Aorta (tissue), 5 donors: ENCODE measurements at regions not wholly inside any gene's neighbourhood (a gene's known extent, or its start where the extent isn't known, plus 50 kb on each side); places are given as distances from the start of the nearest gene placed in this dataset.

Source experiments
- ATAC-seq: fragments of 200-7000 bp; cut with Tn5 transposase; one replicate; pipeline ENCODE4 v1.9.1; 2022; ENCODE audit warnings: moderate library complexity; ENCODE audit not compliant: low FRiP score
- DNase-seq, 2 donors: peaks; one replicate each; pipeline ENCODE4 v3.0.0-alpha.2; 2020
- H3K27ac ChIP-seq, 2 donors: one replicate each; pipeline ENCODE4 v1.5.1; 2013; ENCODE audit warnings: low read length in 2 of 2, mild to moderate bottlenecking in 2 of 2, moderate library complexity in 2 of 2, control low read depth in 1 of 2, inconsistent platforms in 1 of 2, low read depth in 1 of 2
- H3K27me3 ChIP-seq, 2 donors: one replicate each; pipeline ENCODE4 v1.6.1; 2013; ENCODE audit warnings: control low read depth in 1 of 2, low read length in 1 of 2, mild to moderate bottlenecking in 1 of 2, moderate library complexity in 1 of 2; ENCODE audit not compliant: insufficient read depth in 2 of 2, control insufficient read depth in 1 of 2
- H3K36me3 ChIP-seq, 2 donors: one replicate each; pipeline ENCODE4 v1.6.1; 2013; ENCODE audit warnings: control low read depth in 1 of 2, low read length in 1 of 2, mild to moderate bottlenecking in 1 of 2; ENCODE audit not compliant: insufficient read depth in 2 of 2, control insufficient read depth in 1 of 2
- H3K4me1 ChIP-seq, 2 donors: one replicate each; pipeline ENCODE4 v1.6.1; 2013; ENCODE audit warnings: low read length in 2 of 2, control low read depth in 1 of 2, mild to moderate bottlenecking in 1 of 2, moderate library complexity in 1 of 2; ENCODE audit not compliant: insufficient read depth in 2 of 2, control insufficient read depth in 1 of 2
- H3K4me3 ChIP-seq, 2 donors: one replicate each; pipeline ENCODE4 v1.5.1; 2013; ENCODE audit warnings: low read length in 2 of 2, control low read depth in 1 of 2, mild to moderate bottlenecking in 1 of 2
- H3K9me3 ChIP-seq: one replicate; pipeline ENCODE4 v1.6.1; 2013; ENCODE audit warnings: mild to moderate bottlenecking, low read length; ENCODE audit not compliant: control insufficient read depth
- WGBS, 2 donors: extraction: QIAGEN DNeasy Blood & Tissue Kit; methylation state at CpG; one replicate each; pipeline ENCODE4 v1.1.7; 2013; 5-methylcytosine and 5-hydroxymethylcytosine counted together
- intact Hi-C, 2 donors: fragments of 100-400 bp; cut with DNase I; formaldehyde crosslinking; loops; one replicate each; pipeline versions ENCODE4 v1.14.2 to v1.15.0; 2022
- donor health status: healthy with polysubstance abuse.
- donor health status: Bipolar disorder and iron deficiency.
- donor health status: DM: no; HTN: no; CAD: no.
- donor health status: DM: no; HTN: no; CAD: no.
- donor health status: DM: yes; HTN: yes; CAD: no.

DNA sequence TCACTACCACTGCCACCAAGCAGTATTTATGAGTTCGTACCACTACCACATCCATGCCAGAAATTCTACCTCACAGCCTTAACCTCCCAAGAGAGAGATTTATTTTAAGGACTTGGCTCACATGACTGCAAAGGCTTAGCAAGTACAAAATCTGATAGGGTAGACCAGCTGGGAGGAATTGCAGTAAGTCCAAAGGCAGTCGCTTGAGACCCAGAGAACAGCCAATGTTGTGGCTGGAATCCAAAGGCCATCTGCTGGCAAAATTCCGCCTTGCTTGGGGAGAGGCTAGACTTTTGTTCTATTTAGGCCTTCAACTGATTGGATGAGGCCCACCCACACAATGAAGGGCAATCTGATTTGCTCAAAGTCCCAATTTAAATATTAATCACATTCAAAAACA lies 101.4 kb upstream of the STT3B start:
- intact Hi-C loops = no loop called here
- Histone ChIP-seq H3K27ac (no peak overlapping the region), H3K4me3 (no peak overlapping the region), H3K4me1 (no peaks in the 10 kb centered on the region), H3K9me3 (no peaks in the 10 kb centered on the region), H3K27me3 (no peaks in the 10 kb centered on the region), H3K36me3 (no peaks in the 10 kb centered on the region)
- no peak for DNase-seq
- ATAC-seq = peak; percentile 64
- WGBS, 2 donors = 4 to 6% methylated on average over 3 of the region's 3 CpGs

DNA sequence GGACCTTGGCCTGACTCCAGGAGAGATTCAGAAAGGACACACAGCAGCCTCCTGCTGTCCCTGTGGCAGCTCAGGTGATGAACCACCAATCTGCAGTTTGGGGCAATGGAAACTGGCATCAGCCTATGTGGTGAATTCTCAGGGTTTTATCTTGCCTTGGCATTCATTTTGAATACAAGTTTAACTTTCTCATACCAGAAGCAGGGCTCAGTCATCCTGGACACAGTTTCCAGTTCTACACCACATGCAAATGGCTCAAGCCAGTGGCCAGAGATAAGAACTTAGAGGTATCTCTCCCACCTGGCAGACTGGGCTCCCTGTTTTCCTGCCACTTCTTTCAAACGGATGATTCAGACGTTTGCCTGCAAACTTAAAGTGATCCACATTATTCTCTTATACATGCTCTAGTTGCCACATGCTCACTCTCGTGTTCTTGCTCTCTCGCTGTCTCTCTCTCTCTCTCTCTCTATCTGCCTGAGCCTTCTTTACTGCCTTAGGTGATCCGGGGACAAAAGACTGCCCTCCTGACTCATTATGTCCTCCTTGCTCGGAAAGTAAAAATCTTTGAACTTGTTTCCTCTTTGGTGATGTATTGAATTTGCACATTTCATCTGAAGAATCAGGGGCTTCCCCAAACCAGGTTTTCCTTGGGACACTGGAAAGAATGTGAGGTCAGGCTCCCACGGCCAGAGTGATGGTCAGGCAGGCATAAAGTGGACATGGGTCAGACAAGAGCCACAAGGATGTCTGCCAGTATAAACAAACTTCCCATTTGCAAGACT lies 99.6 kb upstream of the STT3B start:
- DNase-seq = no peak
- 52 to 63% methylated on average over 7 of the region's 7 CpGs for WGBS, 2 donors
- ATAC-seq = no peak
- Histone ChIP-seq H3K4me1 (no peaks in the 10 kb centered on the region), H3K36me3 (no peaks in the 10 kb centered on the region), H3K4me3 (no peak overlapping the region), H3K27ac (no peak overlapping the region), H3K27me3 (no peaks in the 10 kb centered on the region), H3K9me3 (peaks cover 3% of the 10 kb centered on the region)
- intact Hi-C loops = no loop called here

DNA sequence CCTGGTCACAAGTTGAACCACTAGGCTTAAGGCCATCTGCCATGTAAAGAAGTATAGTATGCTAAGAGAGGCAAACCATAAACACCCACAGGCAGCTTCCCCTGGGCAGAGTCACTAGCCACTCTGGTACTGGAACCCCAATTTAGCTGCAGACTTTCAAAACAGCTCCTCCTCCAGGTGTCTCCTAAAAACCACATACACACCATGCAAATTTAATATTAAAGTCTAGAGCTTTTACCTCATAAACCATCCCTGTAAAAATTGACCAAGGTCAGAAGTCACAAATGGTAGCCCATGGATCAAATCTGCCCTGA lies 99.1 kb upstream of the STT3B start:
- H3K4me1 ChIP-seq = no peaks in the 10 kb centered on the region
- no peaks in the 10 kb centered on the region for H3K36me3 ChIP-seq
- peaks cover 3% of the 10 kb centered on the region for H3K9me3 ChIP-seq
- intact Hi-C loops = no loop called here
- ATAC-seq (no peak), DNase-seq (no peak)
- H3K27ac ChIP-seq = no peak overlapping the region
- no peak overlapping the region for H3K4me3 ChIP-seq
- H3K27me3 ChIP-seq = no peaks in the 10 kb centered on the region

DNA sequence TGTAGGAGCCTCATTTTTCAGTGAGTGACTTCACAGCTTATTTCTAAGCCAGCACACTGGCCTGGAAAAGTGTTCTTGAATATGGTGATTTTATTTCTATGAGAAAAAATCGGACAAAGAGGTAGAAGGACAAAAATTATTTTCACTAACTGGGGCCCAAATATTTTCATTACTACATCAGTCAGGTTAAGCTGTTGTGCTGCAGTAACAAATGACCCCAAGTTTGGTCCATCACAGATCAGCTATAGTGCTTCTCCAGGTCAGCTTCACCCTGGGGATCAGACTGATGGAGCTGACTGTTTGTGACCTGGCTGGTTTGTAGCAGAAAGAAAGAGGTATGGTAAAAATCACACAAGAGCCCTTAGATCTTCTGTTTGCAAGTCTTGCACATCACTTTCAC lies 97.9 kb upstream of the STT3B start:
- Histone ChIP-seq H3K4me1 (no peaks in the 10 kb centered on the region), H3K27me3 (no peaks in the 10 kb centered on the region), H3K9me3 (peaks cover 3% of the 10 kb centered on the region), H3K27ac (no peak overlapping the region), H3K36me3 (no peaks in the 10 kb centered on the region), H3K4me3 (no peak overlapping the region)
- ATAC-seq (no peak), DNase-seq (no peak)
- intact Hi-C loops = no loop called here
- WGBS, 2 donors = 96 to 100% methylated on average over 1 of the region's 1 CpG

DNA sequence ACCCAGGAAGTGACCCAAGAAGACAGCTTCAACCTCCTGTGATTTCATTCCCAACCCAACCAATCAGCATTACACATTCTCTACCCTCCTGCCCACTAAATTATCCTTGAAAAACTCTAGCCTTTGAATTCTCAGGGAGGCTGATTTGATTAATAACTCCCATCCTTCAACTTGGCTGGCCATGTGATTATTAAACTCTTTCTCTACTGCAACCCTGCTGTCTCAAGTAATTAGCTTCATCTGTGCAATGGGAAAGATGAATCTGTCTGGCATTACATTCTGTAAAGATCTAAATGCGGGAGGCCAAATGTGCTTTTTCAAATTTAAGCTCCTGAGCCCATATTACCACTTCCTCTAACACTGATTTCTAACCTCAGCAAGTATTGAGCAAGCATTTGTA lies 95.9 kb upstream of the STT3B start:
- DNase-seq = no peak
- intact Hi-C loops = no loop called here
- Histone ChIP-seq H3K27me3 (no peaks in the 10 kb centered on the region), H3K9me3 (peaks cover 3% of the 10 kb centered on the region), H3K4me1 (no peaks in the 10 kb centered on the region), H3K4me3 (no peak overlapping the region), H3K36me3 (no peaks in the 10 kb centered on the region), H3K27ac (no peak overlapping the region)
- no peak for ATAC-seq
- 98 to 99% methylated on average over 1 of the region's 1 CpG for WGBS, 2 donors

DNA sequence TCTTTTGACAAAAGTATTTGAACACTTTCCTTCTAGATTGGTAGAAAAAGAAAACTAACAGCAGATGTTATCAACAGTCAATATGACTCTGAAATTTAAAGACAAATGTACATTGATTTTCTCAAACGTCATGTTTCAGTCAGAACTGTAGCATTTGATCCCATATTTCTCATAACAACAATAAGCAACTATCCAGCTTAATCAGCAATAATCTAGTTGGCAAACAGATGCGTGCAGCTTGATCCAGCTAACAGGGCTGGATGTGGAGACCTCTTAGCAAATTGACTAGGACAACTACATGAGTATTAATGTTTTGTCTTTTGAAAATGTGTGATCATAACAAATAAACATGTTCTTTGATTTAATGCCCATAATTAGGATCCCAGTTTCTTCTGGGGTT lies 94.0 kb upstream of the STT3B start:
- intact Hi-C loops = no loop called here
- no peaks in the 10 kb centered on the region for H3K36me3 ChIP-seq
- WGBS, 2 donors = 41 to 61% methylated on average over 2 of the region's 2 CpGs
- DNase-seq = no peak
- H3K4me3 ChIP-seq = no peak overlapping the region
- ATAC-seq = no peak
- no peaks in the 10 kb centered on the region for H3K4me1 ChIP-seq
- H3K9me3 ChIP-seq = peaks cover 3% of the 10 kb centered on the region
- no peaks in the 10 kb centered on the region for H3K27me3 ChIP-seq
- no peak overlapping the region for H3K27ac ChIP-seq

DNA sequence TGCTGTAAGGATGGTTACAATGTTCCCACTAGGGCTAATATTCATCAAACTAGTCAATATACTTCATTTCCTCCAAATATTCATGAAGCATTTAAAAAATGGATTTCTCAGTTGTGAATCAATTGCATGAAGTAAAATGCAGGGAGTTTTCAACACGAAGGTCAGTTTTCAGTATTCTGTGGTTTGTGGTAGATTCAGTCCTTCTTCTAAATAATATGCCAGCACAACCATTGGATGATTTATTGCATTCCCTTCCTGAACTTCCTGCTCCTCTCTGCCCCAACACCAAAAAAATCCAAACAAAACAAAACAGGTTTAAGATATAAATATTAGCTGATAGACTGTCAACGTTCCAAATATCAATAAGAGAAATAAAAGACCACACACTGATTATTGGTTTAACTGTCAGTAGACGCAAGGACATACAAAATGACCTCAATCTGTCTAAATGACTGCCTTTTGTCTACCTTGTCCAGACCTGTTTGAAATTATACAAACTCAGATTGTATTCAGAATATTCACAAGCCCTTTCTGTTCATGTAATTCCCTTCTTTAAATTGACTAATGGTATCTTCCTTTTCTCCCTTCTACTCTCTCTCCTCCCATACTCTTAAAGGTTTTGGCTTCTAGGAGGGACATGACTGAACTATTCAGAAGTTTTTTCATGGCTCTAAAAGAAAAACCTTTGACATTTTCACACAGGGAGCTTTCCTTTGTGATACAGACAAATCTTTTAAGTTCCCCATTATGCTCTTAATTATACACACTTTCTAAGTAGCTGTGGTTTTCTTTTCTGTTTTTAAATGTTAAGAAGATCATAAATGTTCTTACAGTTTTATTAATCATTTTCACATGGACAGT lies 92.6 kb upstream of the STT3B start:
- Histone ChIP-seq H3K9me3 (peaks cover 3% of the 10 kb centered on the region), H3K27me3 (no peaks in the 10 kb centered on the region), H3K4me3 (no peak overlapping the region), H3K36me3 (no peaks in the 10 kb centered on the region), H3K27ac (no peak overlapping the region), H3K4me1 (no peaks in the 10 kb centered on the region)
- ATAC-seq (no peak), DNase-seq (no peak)
- intact Hi-C loops = no loop called here
- 44 to 49% methylated on average over 3 of the region's 3 CpGs for WGBS, 2 donors

DNA sequence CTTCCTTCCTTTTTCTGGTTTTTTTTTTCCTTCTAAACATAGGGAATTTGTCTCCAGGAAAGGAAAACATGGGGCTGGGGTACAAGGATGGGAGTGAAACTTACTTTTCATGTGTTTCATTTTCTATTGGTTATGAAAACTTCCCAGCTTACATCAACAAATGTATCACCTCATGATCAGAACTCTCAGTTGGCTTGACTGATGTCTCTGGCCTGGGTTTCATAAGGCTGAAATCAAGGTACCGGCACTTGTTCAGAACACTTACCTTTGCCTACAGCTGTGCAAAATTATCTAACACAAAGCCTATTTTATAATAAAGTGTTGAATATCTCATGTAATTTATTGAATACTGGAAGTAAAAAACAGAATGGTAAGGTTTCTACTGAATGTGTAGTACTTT lies 91.8 kb upstream of the STT3B start:
- Histone ChIP-seq H3K27me3 (no peaks in the 10 kb centered on the region), H3K4me3 (no peak overlapping the region), H3K27ac (no peak overlapping the region), H3K4me1 (no peaks in the 10 kb centered on the region), H3K9me3 (peaks cover 3% of the 10 kb centered on the region), H3K36me3 (no peaks in the 10 kb centered on the region)
- 68 to 86% methylated on average over 1 of the region's 1 CpG for WGBS, 2 donors
- DNase-seq (no peak), ATAC-seq (no peak)
- intact Hi-C loops = no loop called here

DNA sequence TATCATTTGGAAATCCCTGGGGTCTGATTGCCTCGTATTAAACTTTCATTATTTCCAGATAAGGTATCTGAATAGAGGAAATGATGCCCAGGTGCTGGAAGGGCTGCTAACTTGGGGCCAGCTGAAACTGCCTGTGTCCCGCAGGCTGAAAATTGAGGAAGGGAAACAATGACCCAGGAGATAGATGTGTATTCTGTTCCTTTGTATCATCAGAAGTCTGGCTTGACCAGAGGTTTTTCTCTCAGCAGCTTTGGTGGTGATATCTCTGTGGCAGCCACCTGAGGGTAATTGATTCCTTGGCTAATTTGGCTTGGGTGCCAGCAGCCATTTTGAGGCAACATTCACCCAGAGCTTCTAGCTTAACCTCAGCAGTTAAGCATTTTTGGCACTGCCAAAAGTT lies 90.0 kb upstream of the STT3B start:
- Histone ChIP-seq H3K9me3 (no peaks in the 10 kb centered on the region), H3K27ac (no peak overlapping the region), H3K4me3 (no peak overlapping the region), H3K4me1 (no peaks in the 10 kb centered on the region), H3K36me3 (no peaks in the 10 kb centered on the region), H3K27me3 (no peaks in the 10 kb centered on the region)
- no peak for DNase-seq
- no peak for ATAC-seq
- intact Hi-C loops = no loop called here
- WGBS, 2 donors = 72 to 80% methylated on average over 2 of the region's 2 CpGs
